GM13977 (cell line): ENCODE measurements at regions not wholly inside any gene's neighbourhood (a gene's known extent, or its start where the extent isn't known, plus 50 kb on each side); places are given as distances from the start of the nearest gene placed in this dataset.

ENCODE experiments used
- DNase-seq: peaks from one replicate; pipeline ENCODE4 v3.0.0; 2012; ENCODE audit warnings: low spot score
- in situ Hi-C: fragments of 300-500 bp; cut with MboI; formaldehyde crosslinking; loops from one replicate; pipeline ENCODE4 v1.12.0; 2022; ENCODE audit warnings: low sequenced_read_pairs, low pct_unique_long_range_greater_than_20kb, mixed read lengths, inconsistent platforms; ENCODE audit not compliant: unreplicated experiment
- TF ChIP-seq, protein P1 (sequence below): IDR thresholded peaks from 2 replicates; pipeline ENCODE4 v1.5.1; 2012; ENCODE audit warnings: mild to moderate bottlenecking, control low read depth; ENCODE audit not compliant: insufficient read depth; ENCODE audit errors: extremely low read depth, missing control alignments

DNA sequence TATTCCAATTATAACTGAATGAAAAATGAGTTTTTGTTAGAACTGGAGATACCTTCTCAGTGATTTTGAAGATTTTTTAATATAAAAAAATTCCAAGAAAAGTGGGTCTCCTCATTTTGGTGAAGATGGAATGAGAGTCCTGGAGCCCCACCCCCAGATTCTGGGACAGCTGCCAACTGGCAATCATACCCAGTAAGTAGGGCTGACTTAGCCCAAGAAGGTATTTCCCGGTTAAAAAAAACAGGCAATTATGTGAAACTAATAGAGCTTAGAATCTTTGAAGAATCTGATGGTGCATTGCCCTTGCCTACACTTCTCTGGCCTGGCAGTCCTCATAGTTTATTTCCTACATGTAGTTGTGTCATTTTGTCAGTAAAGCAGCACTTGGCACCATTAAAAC is 52.8 kb upstream of the VWDE start:
- TF ChIP-seq, protein P1, sequence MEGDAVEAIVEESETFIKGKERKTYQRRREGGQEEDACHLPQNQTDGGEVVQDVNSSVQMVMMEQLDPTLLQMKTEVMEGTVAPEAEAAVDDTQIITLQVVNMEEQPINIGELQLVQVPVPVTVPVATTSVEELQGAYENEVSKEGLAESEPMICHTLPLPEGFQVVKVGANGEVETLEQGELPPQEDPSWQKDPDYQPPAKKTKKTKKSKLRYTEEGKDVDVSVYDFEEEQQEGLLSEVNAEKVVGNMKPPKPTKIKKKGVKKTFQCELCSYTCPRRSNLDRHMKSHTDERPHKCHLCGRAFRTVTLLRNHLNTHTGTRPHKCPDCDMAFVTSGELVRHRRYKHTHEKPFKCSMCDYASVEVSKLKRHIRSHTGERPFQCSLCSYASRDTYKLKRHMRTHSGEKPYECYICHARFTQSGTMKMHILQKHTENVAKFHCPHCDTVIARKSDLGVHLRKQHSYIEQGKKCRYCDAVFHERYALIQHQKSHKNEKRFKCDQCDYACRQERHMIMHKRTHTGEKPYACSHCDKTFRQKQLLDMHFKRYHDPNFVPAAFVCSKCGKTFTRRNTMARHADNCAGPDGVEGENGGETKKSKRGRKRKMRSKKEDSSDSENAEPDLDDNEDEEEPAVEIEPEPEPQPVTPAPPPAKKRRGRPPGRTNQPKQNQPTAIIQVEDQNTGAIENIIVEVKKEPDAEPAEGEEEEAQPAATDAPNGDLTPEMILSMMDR, result no peak
- no peak for DNase-seq
- in situ Hi-C loops, result no loop called here

DNA sequence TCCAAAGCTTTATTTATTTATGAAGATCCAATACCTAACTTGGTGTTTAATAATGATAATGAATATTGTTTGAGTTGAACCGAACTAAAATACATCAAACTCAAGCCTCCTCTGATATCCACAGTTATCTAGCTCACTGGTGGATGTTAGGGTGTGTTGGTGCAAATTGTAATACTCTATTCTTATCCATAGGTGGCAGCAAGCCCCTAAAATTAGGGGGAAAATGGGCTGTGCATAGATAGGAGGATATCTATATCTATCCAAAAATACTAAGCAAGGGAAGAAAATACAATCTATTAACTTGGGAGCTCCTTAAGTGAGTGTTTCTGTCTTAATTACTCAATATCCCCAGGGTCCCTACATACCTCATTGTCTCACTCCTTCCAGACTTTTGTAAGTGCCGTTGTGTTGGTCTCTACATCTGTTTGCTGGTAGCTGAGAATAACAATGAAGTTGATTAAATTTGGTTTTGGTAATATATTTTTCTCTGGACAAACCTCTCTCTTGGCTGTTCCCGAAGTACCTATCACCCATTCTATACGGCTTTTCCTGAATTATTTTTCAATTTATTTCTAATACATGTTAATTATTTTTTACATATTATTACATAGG is 55.0 kb upstream of the VWDE start:
- TF ChIP-seq, protein P1, result peak; percentile 76
- in situ Hi-C loops, result no loop called here
- DNase-seq, result peak; percentile 22

DNA sequence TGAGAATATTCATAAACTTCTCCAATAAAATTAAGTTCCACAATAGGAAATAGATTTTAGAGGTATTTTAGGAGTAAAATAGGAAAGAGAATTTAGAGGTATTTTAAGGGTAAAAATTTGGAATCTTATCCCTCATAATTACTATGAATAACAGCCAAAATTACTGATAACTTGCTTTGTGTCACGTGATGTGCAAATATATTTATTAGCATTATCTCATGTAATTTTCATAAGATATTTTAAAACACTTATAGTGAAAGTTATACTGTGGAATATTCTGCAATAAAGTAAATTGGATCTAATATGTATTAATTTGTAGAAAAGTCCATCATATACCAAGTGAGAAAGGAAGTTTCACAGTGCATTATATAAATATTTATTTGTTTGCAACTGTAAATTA is 64.2 kb upstream of the VWDE start:
- DNase-seq, result no peak
- in situ Hi-C loops, result no loop called here
- TF ChIP-seq, protein P1, result no peak

DNA sequence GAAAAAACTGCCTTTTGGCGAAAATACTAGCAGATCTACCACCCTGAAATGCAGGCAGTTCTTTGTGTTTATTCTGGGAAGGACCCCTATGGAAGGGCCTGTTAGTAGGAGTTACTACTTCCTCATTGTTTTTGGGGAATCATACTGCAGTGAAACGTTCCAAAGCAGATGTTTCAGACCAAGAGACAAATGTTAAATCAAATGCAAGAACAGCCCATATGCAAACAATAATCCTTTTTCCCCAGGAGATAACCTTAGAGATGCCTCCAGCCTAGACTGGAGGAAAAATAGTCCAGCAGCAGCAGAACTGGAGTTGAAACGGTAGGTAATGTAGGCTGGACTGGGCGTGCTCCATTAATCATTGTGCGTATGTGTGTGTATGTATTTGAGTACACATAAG is 65.9 kb upstream of the VWDE start:
- no peak for DNase-seq
- TF ChIP-seq, protein P1, result no peak
- in situ Hi-C loops, result no loop called here

DNA sequence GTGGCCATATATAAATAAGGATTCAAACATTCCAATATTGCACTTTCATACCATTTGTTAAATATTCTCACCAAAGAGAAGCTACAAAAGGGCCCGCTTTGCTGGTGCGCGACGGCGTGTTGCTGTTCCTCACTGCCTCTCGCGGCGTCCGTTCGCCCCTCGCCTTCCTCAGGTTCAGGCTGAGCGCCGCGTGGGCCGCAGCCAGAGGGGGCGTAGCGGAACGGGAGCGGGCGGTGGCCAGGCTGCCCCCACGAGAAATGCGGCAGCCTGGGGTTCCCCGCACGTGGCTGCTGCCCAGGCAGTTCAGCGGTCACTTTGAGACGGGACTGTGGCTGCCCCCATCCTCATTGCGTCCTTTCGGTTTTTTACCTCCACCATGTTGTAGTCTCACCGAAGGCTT is 67.3 kb upstream of the VWDE start:
- TF ChIP-seq, protein P1, result no peak
- in situ Hi-C loops, result no loop called here

DNA sequence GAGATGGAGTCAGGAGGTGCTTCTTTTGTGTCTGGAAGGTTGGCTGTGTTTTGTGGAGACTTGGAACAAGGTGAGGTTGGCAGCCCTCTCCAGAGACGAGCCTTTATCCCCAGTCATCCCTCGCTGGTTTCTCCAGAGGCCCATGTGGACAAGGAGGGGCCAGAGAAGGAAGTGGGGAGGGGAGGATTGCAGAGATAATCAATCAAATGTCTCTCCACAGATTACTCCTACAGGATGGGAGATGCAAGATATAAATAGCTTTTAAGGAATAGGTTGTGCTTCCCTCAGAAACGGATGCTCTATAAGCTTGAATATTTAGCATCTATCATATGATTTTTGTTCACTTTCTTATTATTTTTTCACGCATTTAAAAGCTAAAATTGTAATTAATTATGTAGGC is 70.4 kb upstream of the VWDE start:
- DNase-seq, result no peak
- TF ChIP-seq, protein P1, result no peak
- in situ Hi-C loops, result no loop called here

More for the DNA sequence above, 67.3 kb upstream of the VWDE start:
- no peak for DNase-seq
